ENCODE measurements at regions not wholly inside any gene's neighbourhood (a gene's known extent, or its start where the extent isn't known, plus 50 kb on each side); places are given as distances from the start of the nearest gene placed in this dataset.
A peak's percentile ranks its signal among the peaks of the same experiment; 100 is the strongest.
"Not testable (repeated sequence)": the region's sequence is repeated elsewhere in the genome, so short reads cannot be mapped to it uniquely, and the experiment has no call there.

GRCh38 chr4:169899295-169899694, 126.9 kb downstream of the MFAP3L start:
- no peak overlapping the region for H3K4me3 ChIP-seq (ENCODE audit: low read length in 2 of 2)
- no peak overlapping the region for H3K27ac ChIP-seq (ENCODE audit: low read depth in 2 of 2, low read length in 2 of 2)
- H3K36me3 ChIP-seq (ENCODE audit: control insufficient read depth in 2 of 2, insufficient read depth in 2 of 2, low read length in 2 of 2) = no peaks in the 10 kb centered on the region
- no peaks in the 10 kb centered on the region for H3K27me3 ChIP-seq (ENCODE audit: control insufficient read depth in 2 of 2, insufficient read depth in 2 of 2, low read length in 2 of 2)
- no peak overlapping the region for H3K9ac ChIP-seq (ENCODE audit: low read depth in 1 of 2, low read length in 2 of 2)
- H3K4me1 ChIP-seq (ENCODE audit: control insufficient read depth in 2 of 2, insufficient read depth in 2 of 2, low read length in 2 of 2) = no peaks in the 10 kb centered on the region
- H3K9me3 ChIP-seq (ENCODE audit: control insufficient read depth in 2 of 2, low read length in 2 of 2) = no peaks in the 10 kb centered on the region

GRCh38 chr4:169898095-169898494, 128.1 kb downstream of the MFAP3L start:
- no peaks in the 10 kb centered on the region for H3K36me3 ChIP-seq (ENCODE audit: control insufficient read depth in 2 of 2, insufficient read depth in 2 of 2, low read length in 2 of 2)

GRCh38 chr4:169894767-169895166, 131.4 kb downstream of the MFAP3L start:
- not testable (repeated sequence) for H3K9me3 ChIP-seq (ENCODE audit: control insufficient read depth in 2 of 2, low read length in 2 of 2); H3K36me3 ChIP-seq (ENCODE audit: control insufficient read depth in 2 of 2, insufficient read depth in 2 of 2, low read length in 2 of 2); H3K9ac ChIP-seq (ENCODE audit: low read depth in 1 of 2, low read length in 2 of 2); H3K4me3 ChIP-seq (ENCODE audit: low read length in 2 of 2); H3K4me1 ChIP-seq (ENCODE audit: control insufficient read depth in 2 of 2, insufficient read depth in 2 of 2, low read length in 2 of 2); H3K27me3 ChIP-seq (ENCODE audit: control insufficient read depth in 2 of 2, insufficient read depth in 2 of 2, low read length in 2 of 2); H3K27ac ChIP-seq (ENCODE audit: low read depth in 2 of 2, low read length in 2 of 2)

More at GRCh38 chr4:169898095-169898494, 128.1 kb downstream of the MFAP3L start:
- Histone ChIP-seq H3K27me3 (ENCODE audit: control insufficient read depth in 2 of 2, insufficient read depth in 2 of 2, low read length in 2 of 2) (no peaks in the 10 kb centered on the region), H3K4me1 (ENCODE audit: control insufficient read depth in 2 of 2, insufficient read depth in 2 of 2, low read length in 2 of 2) (no peaks in the 10 kb centered on the region), H3K4me3 (ENCODE audit: low read length in 2 of 2) (no peak overlapping the region), H3K9ac (ENCODE audit: low read depth in 1 of 2, low read length in 2 of 2) (no peak overlapping the region), H3K27ac (ENCODE audit: low read depth in 2 of 2, low read length in 2 of 2) (no peak overlapping the region), H3K9me3 (ENCODE audit: control insufficient read depth in 2 of 2, low read length in 2 of 2) (no peaks in the 10 kb centered on the region)

- Histone ChIP-seq H3K4me1 (ENCODE audit: control insufficient read depth in 2 of 2, insufficient read depth in 2 of 2, low read length in 2 of 2) (no peaks in the 10 kb centered on the region), H3K4me3 (ENCODE audit: low read length in 2 of 2) (no peak overlapping the region), H3K9me3 (ENCODE audit: control insufficient read depth in 2 of 2, low read length in 2 of 2) (no peaks in the 10 kb centered on the region), H3K36me3 (ENCODE audit: control insufficient read depth in 2 of 2, insufficient read depth in 2 of 2, low read length in 2 of 2) (no peaks in the 10 kb centered on the region), H3K9ac (ENCODE audit: low read depth in 1 of 2, low read length in 2 of 2) (no peak overlapping the region), H3K27ac (ENCODE audit: low read depth in 2 of 2, low read length in 2 of 2) (no peak overlapping the region), H3K27me3 (ENCODE audit: control insufficient read depth in 2 of 2, insufficient read depth in 2 of 2, low read length in 2 of 2) (no peaks in the 10 kb centered on the region)
Observed at GRCh38 chr4:169885893-169886292, 128.1 kb upstream of the HPF1 start.

- Histone ChIP-seq H3K9me3 (ENCODE audit: control insufficient read depth in 2 of 2, low read length in 2 of 2) (no peaks in the 10 kb centered on the region), H3K27me3 (ENCODE audit: control insufficient read depth in 2 of 2, insufficient read depth in 2 of 2, low read length in 2 of 2) (no peaks in the 10 kb centered on the region), H3K4me1 (ENCODE audit: control insufficient read depth in 2 of 2, insufficient read depth in 2 of 2, low read length in 2 of 2) (no peaks in the 10 kb centered on the region), H3K4me3 (ENCODE audit: low read length in 2 of 2) (no peak overlapping the region), H3K36me3 (ENCODE audit: control insufficient read depth in 2 of 2, insufficient read depth in 2 of 2, low read length in 2 of 2) (no peaks in the 10 kb centered on the region), H3K9ac (ENCODE audit: low read depth in 1 of 2, low read length in 2 of 2) (no peak overlapping the region), H3K27ac (ENCODE audit: low read depth in 2 of 2, low read length in 2 of 2) (no peak overlapping the region)
Observed at GRCh38 chr4:169881769-169882168, 124.0 kb upstream of the HPF1 start.

GRCh38 chr4:169870507-169870906, 112.8 kb upstream of the HPF1 start:
- Histone ChIP-seq H3K9ac (ENCODE audit: low read depth in 1 of 2, low read length in 2 of 2) (no peak overlapping the region), H3K9me3 (ENCODE audit: control insufficient read depth in 2 of 2, low read length in 2 of 2) (no peaks in the 10 kb centered on the region), H3K36me3 (ENCODE audit: control insufficient read depth in 2 of 2, insufficient read depth in 2 of 2, low read length in 2 of 2) (no peaks in the 10 kb centered on the region), H3K4me3 (ENCODE audit: low read length in 2 of 2) (no peak overlapping the region), H3K27ac (ENCODE audit: low read depth in 2 of 2, low read length in 2 of 2) (no peak overlapping the region), H3K27me3 (ENCODE audit: control insufficient read depth in 2 of 2, insufficient read depth in 2 of 2, low read length in 2 of 2) (no peaks in the 10 kb centered on the region), H3K4me1 (ENCODE audit: control insufficient read depth in 2 of 2, insufficient read depth in 2 of 2, low read length in 2 of 2) (no peaks in the 10 kb centered on the region)

GRCh38 chr4:169869490-169869889, 111.7 kb upstream of the HPF1 start:
- H3K9ac ChIP-seq (ENCODE audit: low read depth in 1 of 2, low read length in 2 of 2) = no peak overlapping the region

GRCh38 chr4:169861593-169861992, 103.8 kb upstream of the HPF1 start:
- Histone ChIP-seq H3K9ac (ENCODE audit: low read depth in 1 of 2, low read length in 2 of 2) (no peak overlapping the region), H3K36me3 (ENCODE audit: control insufficient read depth in 2 of 2, insufficient read depth in 2 of 2, low read length in 2 of 2) (no peaks in the 10 kb centered on the region), H3K4me1 (ENCODE audit: control insufficient read depth in 2 of 2, insufficient read depth in 2 of 2, low read length in 2 of 2) (peaks cover 3 to 11% of the 10 kb centered on the region in 2 donors), H3K27ac (ENCODE audit: low read depth in 2 of 2, low read length in 2 of 2) (no peak overlapping the region), H3K9me3 (ENCODE audit: control insufficient read depth in 2 of 2, low read length in 2 of 2) (no peaks in the 10 kb centered on the region), H3K4me3 (ENCODE audit: low read length in 2 of 2) (no peak overlapping the region), H3K27me3 (ENCODE audit: control insufficient read depth in 2 of 2, insufficient read depth in 2 of 2, low read length in 2 of 2) (no peaks in the 10 kb centered on the region)

More at GRCh38 chr4:169869490-169869889, 111.7 kb upstream of the HPF1 start:
- Histone ChIP-seq H3K27me3 (ENCODE audit: control insufficient read depth in 2 of 2, insufficient read depth in 2 of 2, low read length in 2 of 2) (no peaks in the 10 kb centered on the region), H3K36me3 (ENCODE audit: control insufficient read depth in 2 of 2, insufficient read depth in 2 of 2, low read length in 2 of 2) (no peaks in the 10 kb centered on the region), H3K27ac (ENCODE audit: low read depth in 2 of 2, low read length in 2 of 2) (no peak overlapping the region), H3K4me3 (ENCODE audit: low read length in 2 of 2) (no peak overlapping the region), H3K9me3 (ENCODE audit: control insufficient read depth in 2 of 2, low read length in 2 of 2) (no peaks in the 10 kb centered on the region), H3K4me1 (ENCODE audit: control insufficient read depth in 2 of 2, insufficient read depth in 2 of 2, low read length in 2 of 2) (no peaks in the 10 kb centered on the region)

- Histone ChIP-seq H3K4me1 (ENCODE audit: control insufficient read depth in 2 of 2, insufficient read depth in 2 of 2, low read length in 2 of 2) (peaks cover 3 to 11% of the 10 kb centered on the region in 2 donors), H3K9me3 (ENCODE audit: control insufficient read depth in 2 of 2, low read length in 2 of 2) (no peaks in the 10 kb centered on the region), H3K4me3 (ENCODE audit: low read length in 2 of 2) (peak overlapping the region in 1 of 2 donors; percentile 26), H3K27ac (ENCODE audit: low read depth in 2 of 2, low read length in 2 of 2) (no peak overlapping the region), H3K9ac (ENCODE audit: low read depth in 1 of 2, low read length in 2 of 2) (no peak overlapping the region), H3K27me3 (ENCODE audit: control insufficient read depth in 2 of 2, insufficient read depth in 2 of 2, low read length in 2 of 2) (no peaks in the 10 kb centered on the region), H3K36me3 (ENCODE audit: control insufficient read depth in 2 of 2, insufficient read depth in 2 of 2, low read length in 2 of 2) (no peaks in the 10 kb centered on the region)
Observed at GRCh38 chr4:169859366-169860216, 101.8 kb upstream of the HPF1 start.

- Histone ChIP-seq H3K27ac (ENCODE audit: low read depth in 2 of 2, low read length in 2 of 2) (no peak overlapping the region), H3K36me3 (ENCODE audit: control insufficient read depth in 2 of 2, insufficient read depth in 2 of 2, low read length in 2 of 2) (no peaks in the 10 kb centered on the region), H3K9me3 (ENCODE audit: control insufficient read depth in 2 of 2, low read length in 2 of 2) (no peaks in the 10 kb centered on the region), H3K27me3 (ENCODE audit: control insufficient read depth in 2 of 2, insufficient read depth in 2 of 2, low read length in 2 of 2) (no peaks in the 10 kb centered on the region), H3K9ac (ENCODE audit: low read depth in 1 of 2, low read length in 2 of 2) (no peak overlapping the region), H3K4me1 (ENCODE audit: control insufficient read depth in 2 of 2, insufficient read depth in 2 of 2, low read length in 2 of 2) (no peaks in the 10 kb centered on the region), H3K4me3 (ENCODE audit: low read length in 2 of 2) (no peak overlapping the region)
Observed at GRCh38 chr4:169854090-169854489, 96.3 kb upstream of the HPF1 start.

Data from mucosa of rectum (tissue), 2 donors.